Esophagus muscularis mucosa (tissue), 4 donors: ENCODE measurements at regions not wholly inside any gene's neighbourhood (a gene's known extent, or its start where the extent isn't known, plus 50 kb on each side); places are given as distances from the start of the nearest gene placed in this dataset.

ENCODE experiments used
- DNase-seq: peaks from one replicate; pipeline ENCODE4 v3.0.0-alpha.2; 2017; ENCODE audit errors: extremely low spot score
- H3K27ac ChIP-seq, 4 donors: fragments of 200-600 bp; sonication (generic); replicated peaks in 1 of 4; 1 replicate in 3 of 4; 2 replicates in 1 of 4; pipeline ENCODE4 v1.5.1; 2016 to 2019; ENCODE audit warnings: mild to moderate bottlenecking in 1 of 4
- H3K27me3 ChIP-seq, 4 donors: fragments of 200-600 bp; sonication (generic); one replicate each; pipeline versions ENCODE4 v1.5.1 to v1.6.0; 2016 to 2019
- H3K36me3 ChIP-seq, 4 donors: fragments of 200-600 bp; sonication (generic); one replicate each; pipeline ENCODE4 v1.5.1; 2016 to 2019
- H3K4me1 ChIP-seq, 4 donors: fragments of 200-600 bp; sonication (generic); one replicate each; pipeline ENCODE4 v1.5.1; 2016 to 2019
- H3K4me3 ChIP-seq, 4 donors: fragments of 200-600 bp; sonication (generic); 1 replicate in 2 of 4; 2 replicates in 2 of 4; pipeline ENCODE4 v1.5.1; 2016 to 2019; ENCODE audit warnings: mild to moderate bottlenecking in 4 of 4, moderate library complexity in 1 of 4
- H3K9me3 ChIP-seq, 4 donors: fragments of 200-600 bp; sonication (generic); 1 replicate in 3 of 4; 2 replicates in 1 of 4; pipeline ENCODE4 v1.5.1; 2016 to 2019
- EP300 ChIP-seq: sonication (generic); formaldehyde crosslinking; IDR thresholded peaks from one replicate; pipeline ENCODE4 v1.6.1; 2017; ENCODE audit warnings: antibody characterized with exemption
- POLR2A ChIP-seq: fragments of 450-650 bp; IDR thresholded peaks from one replicate; pipeline ENCODE4 v1.6.1; 2017; ENCODE audit warnings: antibody characterized with exemption, moderate library complexity, mild to moderate bottlenecking, low read depth
- POLR2AphosphoS5 ChIP-seq, 2 donors: sonication (generic); formaldehyde crosslinking; IDR thresholded peaks; one replicate each; pipeline ENCODE4 v1.6.1; 2017; ENCODE audit warnings: antibody characterized with exemption in 2 of 2
- WGBS: methylation state at CpG from one replicate; pipeline ENCODE4 v1.1.5; 2018; 5-methylcytosine and 5-hydroxymethylcytosine counted together
- intact Hi-C: fragments of 100-400 bp; cut with DNase I; formaldehyde crosslinking; loops from one replicate; pipeline ENCODE4 v1.15.1; 2023
- TF ChIP-seq, protein P1 (sequence below), 3 experiments: fragments of 200-600 bp in 2 of 3; fragments of 450-650 bp in 1 of 3; sonication (generic) in 2 of 3; IDR thresholded peaks; one replicate each; pipeline ENCODE4 v1.5.1; 2017 to 2019; ENCODE audit warnings: antibody characterized with exemption in 3 of 3, mild to moderate bottlenecking in 2 of 3, moderate library complexity in 1 of 3

DNA sequence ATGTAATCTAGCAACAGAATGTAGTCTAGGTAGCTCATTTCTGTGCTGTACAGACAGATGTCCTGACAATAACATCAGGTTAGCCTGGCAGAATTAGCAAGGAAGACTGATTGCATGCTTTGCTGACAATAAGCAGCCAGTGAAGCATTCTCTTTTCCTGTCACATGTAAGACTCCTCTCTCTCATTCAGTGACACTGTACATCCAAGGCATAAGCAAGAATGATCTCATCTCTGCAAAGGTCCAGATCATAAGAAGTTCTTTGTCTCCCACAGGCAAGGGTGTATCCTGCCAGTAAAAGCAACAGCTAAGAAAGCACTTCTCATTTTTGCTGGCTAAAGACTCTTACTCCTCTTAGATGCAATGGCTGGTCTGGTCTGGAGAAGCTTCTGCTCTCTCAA lies 861.8 kb downstream of the TAF11L14 start:
- intact Hi-C loops, result no loop called here
- no peak overlapping the region for H3K27ac ChIP-seq
- peaks cover 0 to 13% (median 6%) of the 10 kb centered on the region in 4 donors for H3K9me3 ChIP-seq
- H3K36me3 ChIP-seq, result no peaks in the 10 kb centered on the region
- no peaks in the 10 kb centered on the region for H3K27me3 ChIP-seq
- DNase-seq, result no peak
- no peaks in the 10 kb centered on the region for H3K4me1 ChIP-seq
- TF ChIP-seq POLR2AphosphoS5 (IDR thresholded peaks at IDR 0.05) (no peak), EP300 (no peak), POLR2A (no peak)
- TF ChIP-seq, protein P1, sequence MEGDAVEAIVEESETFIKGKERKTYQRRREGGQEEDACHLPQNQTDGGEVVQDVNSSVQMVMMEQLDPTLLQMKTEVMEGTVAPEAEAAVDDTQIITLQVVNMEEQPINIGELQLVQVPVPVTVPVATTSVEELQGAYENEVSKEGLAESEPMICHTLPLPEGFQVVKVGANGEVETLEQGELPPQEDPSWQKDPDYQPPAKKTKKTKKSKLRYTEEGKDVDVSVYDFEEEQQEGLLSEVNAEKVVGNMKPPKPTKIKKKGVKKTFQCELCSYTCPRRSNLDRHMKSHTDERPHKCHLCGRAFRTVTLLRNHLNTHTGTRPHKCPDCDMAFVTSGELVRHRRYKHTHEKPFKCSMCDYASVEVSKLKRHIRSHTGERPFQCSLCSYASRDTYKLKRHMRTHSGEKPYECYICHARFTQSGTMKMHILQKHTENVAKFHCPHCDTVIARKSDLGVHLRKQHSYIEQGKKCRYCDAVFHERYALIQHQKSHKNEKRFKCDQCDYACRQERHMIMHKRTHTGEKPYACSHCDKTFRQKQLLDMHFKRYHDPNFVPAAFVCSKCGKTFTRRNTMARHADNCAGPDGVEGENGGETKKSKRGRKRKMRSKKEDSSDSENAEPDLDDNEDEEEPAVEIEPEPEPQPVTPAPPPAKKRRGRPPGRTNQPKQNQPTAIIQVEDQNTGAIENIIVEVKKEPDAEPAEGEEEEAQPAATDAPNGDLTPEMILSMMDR (IDR thresholded peaks at IDR 0.05), result no peak
- H3K4me3 ChIP-seq, result no peak overlapping the region

- Histone ChIP-seq H3K27me3 (no peaks in the 10 kb centered on the region), H3K9me3 (peaks cover 0 to 13% (median 6%) of the 10 kb centered on the region in 4 donors), H3K4me1 (no peaks in the 10 kb centered on the region), H3K4me3 (no peak overlapping the region), H3K27ac (no peak overlapping the region), H3K36me3 (no peaks in the 10 kb centered on the region)
- no peak for DNase-seq
- TF ChIP-seq, protein P1 (IDR thresholded peaks at IDR 0.05), result no peak
- WGBS, result 83% methylated on average over 2 of the region's 2 CpGs
- intact Hi-C loops, result no loop called here
Measured at GRCh38 chr5:18497089-18497488, 862.8 kb downstream of the TAF11L14 start.

DNA sequence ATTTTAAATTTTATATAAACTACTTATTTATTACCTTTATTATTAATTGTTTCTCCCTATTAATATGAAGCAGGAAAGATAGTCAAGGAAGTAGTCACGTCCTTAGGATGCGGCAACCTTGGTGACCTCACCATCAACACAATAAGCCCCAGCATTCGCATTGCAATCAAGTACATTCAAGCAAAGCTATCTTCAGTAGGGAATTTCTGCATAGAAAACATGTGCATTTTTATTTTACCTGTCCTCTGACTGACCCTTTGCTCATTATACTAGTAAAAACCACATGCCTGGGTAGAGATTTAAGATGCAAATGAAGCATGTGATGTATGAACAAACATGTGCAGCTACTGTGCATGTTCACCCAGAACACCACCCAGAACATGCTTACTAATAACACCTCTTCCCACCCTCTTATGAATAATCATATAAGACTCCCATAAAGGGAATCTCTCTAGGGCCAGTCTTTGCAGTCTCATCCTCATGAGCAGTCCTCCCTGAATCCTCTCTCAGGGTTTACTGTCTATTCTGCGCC lies 869.6 kb downstream of the TAF11L14 start:
- DNase-seq, result no peak
- 91% methylated on average over 4 of the region's 4 CpGs for WGBS
- Histone ChIP-seq H3K27me3 (no peaks in the 10 kb centered on the region), H3K4me3 (no peak overlapping the region), H3K9me3 (no peaks in the 10 kb centered on the region), H3K4me1 (no peaks in the 10 kb centered on the region), H3K36me3 (no peaks in the 10 kb centered on the region), H3K27ac (no peak overlapping the region)
- TF ChIP-seq POLR2AphosphoS5 (IDR thresholded peaks at IDR 0.05), result no peak
- no peak for TF ChIP-seq POLR2A
- TF ChIP-seq, protein P1 (IDR thresholded peaks at IDR 0.05), result no peak
- TF ChIP-seq EP300, result no peak
- intact Hi-C loops, result no loop called here

- H3K9me3 ChIP-seq, result no peaks in the 10 kb centered on the region
- intact Hi-C loops, result no loop called here
- H3K4me3 ChIP-seq, result no peak overlapping the region
- H3K36me3 ChIP-seq, result no peaks in the 10 kb centered on the region
- no peak overlapping the region for H3K27ac ChIP-seq
- no peaks in the 10 kb centered on the region for H3K4me1 ChIP-seq
- TF ChIP-seq, protein P1 (IDR thresholded peaks at IDR 0.05), result no peak
- TF ChIP-seq EP300, result no peak
- TF ChIP-seq POLR2A, result no peak
- TF ChIP-seq POLR2AphosphoS5 (IDR thresholded peaks at IDR 0.05), result no peak
- 70% methylated on average over 1 of the region's 1 CpG for whole genome bisulfite sequencing
- no peak for DNase-seq
- no peaks in the 10 kb centered on the region for H3K27me3 ChIP-seq
Measured at GRCh38 chr5:18507114-18507513, 872.9 kb downstream of the TAF11L14 start.

GRCh38 chr5:18517641-18518380 lies 883.6 kb downstream of the TAF11L14 start:
- no peak overlapping the region for H3K27ac ChIP-seq
- intact Hi-C loops, result no loop called here
- 77% methylated on average over 6 of the region's 6 CpGs for WGBS
- H3K4me1 ChIP-seq, result no peaks in the 10 kb centered on the region
- H3K4me3 ChIP-seq, result no peak overlapping the region
- TF ChIP-seq POLR2AphosphoS5 (IDR thresholded peaks at IDR 0.05) (no peak), POLR2A (no peak), EP300 (no peak)
- TF ChIP-seq, protein P1 (IDR thresholded peaks at IDR 0.05), result no peak
- H3K36me3 ChIP-seq, result no peaks in the 10 kb centered on the region
- no peaks in the 10 kb centered on the region for H3K27me3 ChIP-seq
- DNase-seq, result no peak
- H3K9me3 ChIP-seq, result peaks cover 0 to 10% (median 3%) of the 10 kb centered on the region in 4 donors
